CD4-positive, CD25-positive, alpha-beta regulatory T cell (primary cell): ENCODE measurements at regions not wholly inside any gene's neighbourhood (a gene's known extent, or its start where the extent isn't known, plus 50 kb on each side); places are given as distances from the start of the nearest gene placed in this dataset.

Source experiments
- ATAC-seq, 2 donors: fragments of 150-1000 bp; cut with Tn5 transposase; one replicate each; pipeline ENCODE4 v1.10.0; 2021; ENCODE audit warnings: low read depth in 2 of 2, moderate number of reproducible peaks in 2 of 2, moderate library complexity in 1 of 2
- DNase-seq, 3 donors: peaks; one replicate each; pipeline versions ENCODE4 v3.0.0 to v3.0.0-alpha.2; 2012 to 2022; ENCODE audit warnings: mixed read lengths in 1 of 3
- H3K27ac ChIP-seq: one replicate; pipeline ENCODE4 v1.7.0; 2013; ENCODE audit warnings: mild to moderate bottlenecking, low read length; ENCODE audit not compliant: insufficient read depth, poor library complexity, severe bottlenecking
- H3K27me3 ChIP-seq: one replicate; pipeline ENCODE4 v1.7.0; 2013; ENCODE audit warnings: low read length; ENCODE audit not compliant: control insufficient read depth, insufficient read depth
- H3K36me3 ChIP-seq: one replicate; pipeline ENCODE4 v1.7.0; 2013; ENCODE audit warnings: mild to moderate bottlenecking, low read length, moderate library complexity; ENCODE audit not compliant: control insufficient read depth, insufficient read depth
- H3K4me1 ChIP-seq: 2 replicates; pipeline ENCODE4 v1.7.0; 2013; ENCODE audit warnings: mild to moderate bottlenecking, low read length; ENCODE audit not compliant: insufficient read depth, control insufficient read depth, poor library complexity, severe bottlenecking
- H3K4me3 ChIP-seq: one replicate; pipeline ENCODE4 v1.7.0; 2013; ENCODE audit warnings: low read depth, mild to moderate bottlenecking, low read length, moderate library complexity
- H3K9me3 ChIP-seq, 2 experiments: 1 replicate in 1 of 2; 2 replicates in 1 of 2; pipeline ENCODE4 v1.7.0; 2013; ENCODE audit warnings: low read length in 2 of 2, mild to moderate bottlenecking in 1 of 2, moderate library complexity in 1 of 2; ENCODE audit not compliant: control insufficient read depth in 2 of 2
- H3K27ac Mint-ChIP-seq, 3 donors: one replicate each; pipeline ENCODE4 v1.8.0; 2020 to 2022; ENCODE audit warnings: mild to moderate bottlenecking in 3 of 3, mixed read lengths in 3 of 3, moderate library complexity in 2 of 3
- H3K27me3 Mint-ChIP-seq: one replicate; pipeline ENCODE4 v1.8.0; 2022; ENCODE audit warnings: mild to moderate bottlenecking, mixed read lengths
- H3K36me3 Mint-ChIP-seq: one replicate; pipeline ENCODE4 v1.8.0; 2020; ENCODE audit warnings: mixed read lengths
- H3K4me1 Mint-ChIP-seq, 4 donors: one replicate each; pipeline ENCODE4 v1.8.0; 2020 to 2022; ENCODE audit warnings: mixed read lengths in 4 of 4, mild to moderate bottlenecking in 1 of 4
- H3K4me3 Mint-ChIP-seq, 4 donors: one replicate each; pipeline ENCODE4 v1.8.0; 2020 to 2022; ENCODE audit warnings: mild to moderate bottlenecking in 4 of 4, mixed read lengths in 4 of 4, moderate library complexity in 3 of 4
- H3K9me3 Mint-ChIP-seq, 7 donors: one replicate each; pipeline ENCODE4 v1.8.0; 2020 to 2022; ENCODE audit warnings: mixed read lengths in 7 of 7, mild to moderate bottlenecking in 3 of 7, moderate library complexity in 2 of 7

- Histone ChIP-seq H3K36me3 (no peaks in the 10 kb centered on the region), H3K4me3 (no peak overlapping the region), H3K9me3 (peaks cover 0 to 4% of the 10 kb centered on the region in 2 experiments), H3K27me3 (peaks cover 9% of the 10 kb centered on the region), H3K4me1 (no peaks in the 10 kb centered on the region), H3K27ac (no peak overlapping the region)
- DNase-seq (no peak), ATAC-seq (no peak)
- Mint-ChIP-seq H3K4me3 (no peak overlapping the region), H3K27ac (no peak overlapping the region), H3K36me3 (no peaks in the 10 kb centered on the region), H3K9me3 (peaks cover 0 to 4% (median 2%) of the 10 kb centered on the region in 7 donors), H3K4me1 (no peaks in the 10 kb centered on the region), H3K27me3 (peaks cover 13% of the 10 kb centered on the region)
These were observed 60.1 kb upstream of the GALNT15 start for GRCh38 chr3:16114429-16114828.

DNA sequence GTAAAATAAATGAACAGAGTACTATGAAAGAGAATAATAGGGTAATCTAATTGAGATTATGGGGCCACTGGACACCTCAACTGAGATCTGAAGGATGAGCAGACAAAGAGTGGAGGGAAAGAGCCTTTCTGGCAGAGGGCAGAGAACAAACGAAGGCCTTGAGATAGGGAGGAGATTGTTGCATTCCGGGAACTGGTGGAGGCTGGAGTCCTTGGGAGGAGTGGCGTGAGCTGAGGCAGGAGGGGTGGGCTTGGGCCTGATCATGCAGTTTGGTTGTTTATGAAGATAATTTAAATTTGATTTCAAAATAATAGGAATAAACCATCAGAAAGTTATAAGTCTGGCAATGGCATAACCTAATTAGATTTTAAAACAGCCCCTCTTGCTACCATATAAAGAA lies 59.5 kb upstream of the GALNT15 start:
- Histone ChIP-seq H3K27ac (no peak overlapping the region), H3K27me3 (peaks cover 4% of the 10 kb centered on the region), H3K9me3 (peaks cover 0 to 4% of the 10 kb centered on the region in 2 experiments), H3K4me1 (no peaks in the 10 kb centered on the region), H3K36me3 (no peaks in the 10 kb centered on the region), H3K4me3 (no peak overlapping the region)
- Mint-ChIP-seq H3K9me3 (peaks cover 0 to 4% (median 2%) of the 10 kb centered on the region in 7 donors), H3K27ac (peak overlapping the region in 2 of 3 donors; percentile 49 to 55), H3K4me3 (no peak overlapping the region), H3K4me1 (no peaks in the 10 kb centered on the region), H3K27me3 (peaks cover 17% of the 10 kb centered on the region), H3K36me3 (no peaks in the 10 kb centered on the region)
- DNase-seq (no peak), ATAC-seq (no peak)

- Histone ChIP-seq H3K4me1 (no peaks in the 10 kb centered on the region), H3K27ac (no peak overlapping the region), H3K27me3 (no peaks in the 10 kb centered on the region), H3K4me3 (no peak overlapping the region), H3K36me3 (no peaks in the 10 kb centered on the region), H3K9me3 (no peaks in the 10 kb centered on the region)
- Mint-ChIP-seq H3K27me3 (peaks cover 9% of the 10 kb centered on the region), H3K9me3 (peaks cover 0 to 2% (median 0%) of the 10 kb centered on the region in 7 donors), H3K4me3 (no peak overlapping the region), H3K4me1 (no peaks in the 10 kb centered on the region), H3K36me3 (no peaks in the 10 kb centered on the region), H3K27ac (no peak overlapping the region)
- ATAC-seq, result no peak
- DNase-seq, result no peak
These were observed 56.1 kb upstream of the GALNT15 start for GRCh38 chr3:16118396-16118795.

DNA sequence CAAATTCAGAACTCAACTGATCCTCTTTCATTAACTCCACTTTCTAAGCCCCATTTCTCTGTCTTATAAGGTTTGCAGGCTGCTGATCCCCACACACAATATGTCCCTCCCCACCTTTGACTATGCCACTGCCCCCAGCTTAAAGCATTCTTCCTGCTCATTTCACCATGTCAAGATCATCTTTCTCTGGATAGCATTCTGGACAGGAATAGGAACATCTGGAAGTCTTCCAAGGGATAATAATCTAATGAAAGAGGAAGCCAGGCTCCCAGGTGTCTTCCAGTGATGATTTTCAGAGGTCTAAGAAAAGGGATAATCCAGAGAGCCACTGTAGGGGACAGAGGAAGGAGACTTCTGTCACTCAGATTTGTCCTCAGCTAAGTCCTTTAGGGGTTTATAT lies 54.6 kb upstream of the GALNT15 start:
- ATAC-seq, result no peak

DNA sequence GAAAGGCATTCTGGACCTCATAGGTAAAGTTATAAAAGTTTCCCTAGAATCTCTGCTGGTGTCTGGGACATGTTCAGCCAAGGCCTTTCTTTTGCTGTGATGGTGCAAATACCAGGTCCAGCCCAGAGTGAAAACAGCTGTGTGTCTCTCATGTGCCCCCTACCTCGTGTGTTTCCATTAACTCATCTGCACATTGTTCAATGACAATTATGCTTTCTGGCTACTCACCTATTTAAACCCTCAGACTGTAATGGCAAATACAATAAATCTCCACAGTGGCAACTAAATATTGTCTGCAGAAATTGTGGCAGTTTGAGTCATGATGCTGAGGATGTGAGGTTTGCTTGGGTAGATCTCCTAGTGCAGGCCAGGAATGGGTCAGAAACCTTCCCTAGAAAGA lies 53.1 kb upstream of the GALNT15 start:
- Mint-ChIP-seq H3K9me3 (peaks cover 0 to 3% (median 0%) of the 10 kb centered on the region in 7 donors), H3K36me3 (no peaks in the 10 kb centered on the region)
- H3K27me3 ChIP-seq, result no peaks in the 10 kb centered on the region

More for the DNA sequence above, 54.6 kb upstream of the GALNT15 start:
- H3K4me1 Mint-ChIP-seq, result no peaks in the 10 kb centered on the region
- peaks cover 10% of the 10 kb centered on the region for H3K27me3 Mint-ChIP-seq
- Histone ChIP-seq H3K27me3 (no peaks in the 10 kb centered on the region), H3K4me1 (no peaks in the 10 kb centered on the region), H3K36me3 (no peaks in the 10 kb centered on the region), H3K9me3 (no peaks in the 10 kb centered on the region), H3K27ac (no peak overlapping the region), H3K4me3 (no peak overlapping the region)
- DNase-seq, result no peak
- H3K4me3 Mint-ChIP-seq, result no peak overlapping the region
- H3K27ac Mint-ChIP-seq, result no peak overlapping the region
- no peaks in the 10 kb centered on the region for H3K36me3 Mint-ChIP-seq
- H3K9me3 Mint-ChIP-seq, result peaks cover 0 to 3% (median 0%) of the 10 kb centered on the region in 7 donors

DNA sequence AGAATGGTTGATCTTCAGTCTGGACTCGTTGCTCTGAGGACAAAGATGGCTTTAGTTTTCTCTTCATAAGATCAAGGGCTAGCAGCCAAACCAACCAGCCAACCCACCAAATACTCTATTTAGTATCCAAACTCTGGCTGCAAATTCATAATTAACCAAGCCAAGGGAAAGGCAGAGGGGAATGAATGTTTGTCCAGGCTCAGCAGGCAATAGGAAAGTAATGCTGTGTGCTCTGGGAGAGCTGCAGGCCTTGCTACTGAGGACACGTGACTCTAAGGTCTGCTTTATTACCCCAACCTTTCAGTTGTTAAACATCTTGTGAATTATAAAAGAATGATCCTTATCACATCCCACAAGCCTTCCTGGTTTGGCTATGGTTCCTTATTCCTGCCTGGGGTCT lies 52.3 kb upstream of the GALNT15 start:
- H3K36me3 Mint-ChIP-seq, result no peaks in the 10 kb centered on the region
- no peak for ATAC-seq

More for the DNA sequence above, 53.1 kb upstream of the GALNT15 start:
- no peak overlapping the region for H3K4me3 Mint-ChIP-seq
- Histone ChIP-seq H3K27ac (no peak overlapping the region), H3K9me3 (no peaks in the 10 kb centered on the region), H3K4me1 (no peaks in the 10 kb centered on the region), H3K4me3 (no peak overlapping the region), H3K36me3 (no peaks in the 10 kb centered on the region)
- no peaks in the 10 kb centered on the region for H3K4me1 Mint-ChIP-seq
- ATAC-seq (no peak), DNase-seq (no peak)
- no peak overlapping the region for H3K27ac Mint-ChIP-seq
- H3K27me3 Mint-ChIP-seq, result peaks cover 8% of the 10 kb centered on the region

DNA sequence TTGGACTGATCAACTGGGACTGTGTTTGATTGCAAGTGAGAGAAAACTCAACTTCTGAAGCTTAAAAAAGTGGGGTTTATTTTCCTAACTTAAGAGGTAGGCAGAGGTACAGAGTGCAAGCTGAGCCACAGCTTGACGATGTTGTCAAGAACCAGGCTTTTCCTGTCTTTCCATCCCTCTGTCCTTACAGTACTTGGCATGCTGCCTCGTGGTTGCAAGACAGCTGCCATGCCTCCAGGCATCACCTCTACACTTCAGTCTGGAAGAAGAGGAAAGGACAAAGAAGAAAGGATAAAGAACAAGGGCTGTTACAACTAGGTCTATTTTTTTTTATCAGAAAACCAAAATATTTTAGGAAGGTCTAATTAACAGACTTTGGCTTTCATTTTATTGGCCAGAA lies 51.8 kb upstream of the GALNT15 start:
- Histone ChIP-seq H3K4me1 (no peaks in the 10 kb centered on the region), H3K27ac (no peak overlapping the region), H3K36me3 (no peaks in the 10 kb centered on the region), H3K9me3 (no peaks in the 10 kb centered on the region), H3K4me3 (no peak overlapping the region), H3K27me3 (no peaks in the 10 kb centered on the region)
- no peaks in the 10 kb centered on the region for H3K4me1 Mint-ChIP-seq
- H3K4me3 Mint-ChIP-seq, result no peak overlapping the region
- DNase-seq (no peak), ATAC-seq (no peak)
- H3K27ac Mint-ChIP-seq, result no peak overlapping the region
- peaks cover 8% of the 10 kb centered on the region for H3K27me3 Mint-ChIP-seq
- no peaks in the 10 kb centered on the region for H3K36me3 Mint-ChIP-seq
- peaks cover 0 to 3% (median 0%) of the 10 kb centered on the region in 7 donors for H3K9me3 Mint-ChIP-seq

More for the DNA sequence above, 52.3 kb upstream of the GALNT15 start:
- no peaks in the 10 kb centered on the region for H3K36me3 ChIP-seq
- H3K4me1 ChIP-seq, result no peaks in the 10 kb centered on the region
- Mint-ChIP-seq H3K27me3 (peaks cover 8% of the 10 kb centered on the region), H3K4me1 (no peaks in the 10 kb centered on the region), H3K4me3 (no peak overlapping the region), H3K27ac (no peak overlapping the region), H3K9me3 (peaks cover 0 to 3% (median 0%) of the 10 kb centered on the region in 7 donors)
- H3K27ac ChIP-seq, result no peak overlapping the region
- DNase-seq, result no peak
- no peak overlapping the region for H3K4me3 ChIP-seq
- H3K9me3 ChIP-seq, result no peaks in the 10 kb centered on the region
- H3K27me3 ChIP-seq, result no peaks in the 10 kb centered on the region

DNA sequence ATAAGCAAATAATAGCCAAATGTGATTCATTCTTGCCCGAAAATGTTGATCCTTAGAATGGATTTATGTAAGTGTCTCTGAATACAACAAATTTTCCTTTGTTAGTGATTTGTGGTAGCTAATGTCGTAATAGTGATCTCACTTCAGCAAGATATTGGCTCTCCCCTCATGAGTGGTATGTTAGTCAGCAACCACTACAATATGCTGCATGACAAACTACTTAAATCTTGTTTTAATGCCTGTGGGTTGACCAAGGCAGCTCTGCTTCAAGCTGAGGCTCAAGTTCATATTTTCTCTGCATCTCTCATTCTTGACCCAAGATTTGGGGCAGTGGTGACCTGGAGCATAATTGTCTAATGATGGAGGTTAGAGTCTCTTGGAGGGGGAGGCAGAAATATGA lies 49.8 kb upstream of the GALNT15 start:
- Histone ChIP-seq H3K4me1 (no peaks in the 10 kb centered on the region), H3K9me3 (no peaks in the 10 kb centered on the region), H3K4me3 (no peak overlapping the region), H3K27ac (no peak overlapping the region), H3K36me3 (no peaks in the 10 kb centered on the region), H3K27me3 (no peaks in the 10 kb centered on the region)
- no peaks in the 10 kb centered on the region for H3K4me1 Mint-ChIP-seq
- no peaks in the 10 kb centered on the region for H3K36me3 Mint-ChIP-seq
- H3K9me3 Mint-ChIP-seq, result peaks cover 0 to 3% (median 0%) of the 10 kb centered on the region in 7 donors
- H3K27me3 Mint-ChIP-seq, result peaks cover 10% of the 10 kb centered on the region
- DNase-seq (no peak), ATAC-seq (no peak)
- H3K4me3 Mint-ChIP-seq, result no peak overlapping the region
- H3K27ac Mint-ChIP-seq, result no peak overlapping the region
